HL-60 (cell line): ENCODE measurements at regions not wholly inside any gene's neighbourhood (a gene's known extent, or its start where the extent isn't known, plus 50 kb on each side); places are given as distances from the start of the nearest gene placed in this dataset.

Experiments used
- DNase-seq, 2 experiments: peaks; one replicate each; pipeline ENCODE4 v3.0.0-alpha.2; 2010 to 2020; ENCODE audit warnings: low read depth in 1 of 2, low spot score in 1 of 2
- H3K27ac ChIP-seq: fragments of 250-450 bp; sonication (Bioruptor Pico); replicated peaks from 2 replicates; pipeline ENCODE4 v1.5.1; 2020; ENCODE audit warnings: mild to moderate bottlenecking, moderate library complexity
- H3K27me3 ChIP-seq: fragments of 250-450 bp; sonication (Bioruptor Pico); 2 replicates; pipeline ENCODE4 v1.5.1; 2021; ENCODE audit warnings: mild to moderate bottlenecking, moderate library complexity; ENCODE audit not compliant: insufficient read depth, poor library complexity, severe bottlenecking
- H3K4me3 ChIP-seq: replicated peaks from 2 replicates; pipeline ENCODE4 v1.5.1; 2011; ENCODE audit warnings: mild to moderate bottlenecking, control low read depth, low read length; ENCODE audit not compliant: insufficient read depth
- GABPA ChIP-seq: IDR thresholded peaks from 2 replicates; pipeline ENCODE4 v1.6.1; 2012; ENCODE audit warnings: low read depth
- POLR2AphosphoS5 ChIP-seq: IDR thresholded peaks from 2 replicates; pipeline ENCODE4 v1.6.1; 2012; ENCODE audit warnings: low read depth
- REST ChIP-seq: IDR thresholded peaks from 2 replicates; pipeline ENCODE4 v1.6.1; 2012; ENCODE audit warnings: low read depth; ENCODE audit not compliant: insufficient replicate concordance
- SPI1 ChIP-seq: IDR thresholded peaks from 2 replicates; pipeline ENCODE4 v1.6.1; 2012; ENCODE audit warnings: low read depth, mild to moderate bottlenecking, borderline replicate concordance
- TF ChIP-seq, protein P1 (sequence below): IDR thresholded peaks from one replicate; pipeline ENCODE4 v1.5.1; 2011; ENCODE audit warnings: low read length, control low read depth, inconsistent platforms; ENCODE audit not compliant: insufficient read depth

GRCh38 chr1:170370087-170370486 lies 161.9 kb upstream of the GORAB start:
- no peaks in the 10 kb centered on the region for H3K27me3 ChIP-seq
- TF ChIP-seq SPI1 = no peak
- DNase-seq = no peak
- H3K4me3 ChIP-seq = no peak overlapping the region
- no peak overlapping the region for H3K27ac ChIP-seq

GRCh38 chr1:170375082-170375723 lies 156.8 kb upstream of the GORAB start:
- H3K4me3 ChIP-seq = no peak overlapping the region
- no peak for TF ChIP-seq POLR2AphosphoS5
- TF ChIP-seq, protein P1, sequence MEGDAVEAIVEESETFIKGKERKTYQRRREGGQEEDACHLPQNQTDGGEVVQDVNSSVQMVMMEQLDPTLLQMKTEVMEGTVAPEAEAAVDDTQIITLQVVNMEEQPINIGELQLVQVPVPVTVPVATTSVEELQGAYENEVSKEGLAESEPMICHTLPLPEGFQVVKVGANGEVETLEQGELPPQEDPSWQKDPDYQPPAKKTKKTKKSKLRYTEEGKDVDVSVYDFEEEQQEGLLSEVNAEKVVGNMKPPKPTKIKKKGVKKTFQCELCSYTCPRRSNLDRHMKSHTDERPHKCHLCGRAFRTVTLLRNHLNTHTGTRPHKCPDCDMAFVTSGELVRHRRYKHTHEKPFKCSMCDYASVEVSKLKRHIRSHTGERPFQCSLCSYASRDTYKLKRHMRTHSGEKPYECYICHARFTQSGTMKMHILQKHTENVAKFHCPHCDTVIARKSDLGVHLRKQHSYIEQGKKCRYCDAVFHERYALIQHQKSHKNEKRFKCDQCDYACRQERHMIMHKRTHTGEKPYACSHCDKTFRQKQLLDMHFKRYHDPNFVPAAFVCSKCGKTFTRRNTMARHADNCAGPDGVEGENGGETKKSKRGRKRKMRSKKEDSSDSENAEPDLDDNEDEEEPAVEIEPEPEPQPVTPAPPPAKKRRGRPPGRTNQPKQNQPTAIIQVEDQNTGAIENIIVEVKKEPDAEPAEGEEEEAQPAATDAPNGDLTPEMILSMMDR = no peak
- TF ChIP-seq REST = no peak
- no peak for TF ChIP-seq GABPA
- TF ChIP-seq SPI1 = no peak
- no peak overlapping the region for H3K27ac ChIP-seq
- DNase-seq = no peak
- H3K27me3 ChIP-seq = no peaks in the 10 kb centered on the region

- Histone ChIP-seq H3K27ac (no peak overlapping the region), H3K4me3 (no peak overlapping the region), H3K27me3 (no peaks in the 10 kb centered on the region)
- DNase-seq = no peak
- TF ChIP-seq, protein P1 = no peak
- no peak for TF ChIP-seq POLR2AphosphoS5
- no peak for TF ChIP-seq SPI1
- TF ChIP-seq GABPA = no peak
- TF ChIP-seq REST = no peak
These were observed 155.1 kb upstream of the GORAB start for GRCh38 chr1:170376801-170377385.

- Histone ChIP-seq H3K4me3 (no peak overlapping the region), H3K27me3 (no peaks in the 10 kb centered on the region), H3K27ac (no peak overlapping the region)
- no peak for TF ChIP-seq REST
- TF ChIP-seq GABPA = no peak
- DNase-seq = no peak
These were observed 154.5 kb upstream of the GORAB start for GRCh38 chr1:170377440-170377839.
